HepG2 (cell line): ENCODE measurements at regions not wholly inside any gene's neighbourhood (a gene's known extent, or its start where the extent isn't known, plus 50 kb on each side); places are given as distances from the start of the nearest gene placed in this dataset.

Source experiments
- ETV5 ChIP-seq: IDR thresholded peaks from 2 replicates; pipeline ENCODE4 v1.6.1; 2018; ENCODE audit warnings: missing biosample characterization, missing genetic modification reagents, inconsistent platforms, borderline replicate concordance
- MTA3 ChIP-seq: sonication (generic); formaldehyde crosslinking; IDR thresholded peaks from 2 replicates; pipeline ENCODE4 v1.4.0; 2020; ENCODE audit warnings: missing genetic modification reagents

GRCh38 chr3:107208796-107209195, 168.4 kb upstream of the CCDC54 start:
- no peak for TF ChIP-seq ETV5 (CRISPR knock-in tag)
- no peak for TF ChIP-seq MTA3 (CRISPR knock-in tag)
